Gastrocnemius medialis (tissue), 4 donors: ENCODE measurements at regions not wholly inside any gene's neighbourhood (a gene's known extent, or its start where the extent isn't known, plus 50 kb on each side); places are given as distances from the start of the nearest gene placed in this dataset.

Experiments
- ATAC-seq, 2 donors: fragments of 150-250 bp; one replicate each; pipeline ENCODE4 v1.9.1; 2016
- DNase-seq, 2 donors: peaks; one replicate each; pipeline ENCODE4 v3.0.0-alpha.2; 2019
- H3K27ac ChIP-seq, 4 donors: fragments of 200-600 bp; sonication (generic); 1 replicate in 1 of 4; 2 replicates in 3 of 4; pipeline ENCODE4 v1.5.1; 2016 to 2018; ENCODE audit warnings: mild to moderate bottlenecking in 2 of 4, moderate library complexity in 1 of 4
- H3K27me3 ChIP-seq, 3 donors: fragments of 200-600 bp; sonication (generic) in 2 of 3; 1 replicate in 1 of 3; 2 replicates in 2 of 3; pipeline versions ENCODE4 v1.5.1 to v1.6.0; 2016 to 2019; ENCODE audit warnings: mild to moderate bottlenecking in 1 of 3, moderate library complexity in 1 of 3
- H3K36me3 ChIP-seq, 2 donors: fragments of 200-600 bp; sonication (generic) in 1 of 2; one replicate each; pipeline ENCODE4 v1.5.1; 2017 to 2018
- H3K4me1 ChIP-seq, 2 donors: fragments of 200-600 bp; sonication (generic) in 1 of 2; one replicate each; pipeline ENCODE4 v1.5.1; 2016 to 2017; ENCODE audit warnings: mild to moderate bottlenecking in 2 of 2
- H3K4me3 ChIP-seq, 4 donors: fragments of 200-600 bp; sonication (generic) in 3 of 4; 1 replicate in 1 of 4; 2 replicates in 3 of 4; pipeline ENCODE4 v1.5.1; 2016 to 2019; ENCODE audit warnings: mild to moderate bottlenecking in 2 of 4
- H3K9me3 ChIP-seq, 3 donors: fragments of 200-600 bp; sonication (generic) in 2 of 3; 1 replicate in 1 of 3; 2 replicates in 2 of 3; pipeline ENCODE4 v1.5.1; 2016 to 2019
- CTCF ChIP-seq, 5 experiments: fragments of 450-650 bp in 3 of 5; fragments of 200-600 bp in 2 of 5; sonication (generic) in 2 of 5; IDR thresholded peaks in 4 of 5; conservative IDR thresholded peaks in 1 of 5; 1 replicate in 4 of 5; 2 replicates in 1 of 5; pipeline ENCODE4 v1.5.1; 2016 to 2019; ENCODE audit warnings: antibody characterized with exemption in 5 of 5, mild to moderate bottlenecking in 3 of 5, moderate library complexity in 3 of 5
- POLR2A ChIP-seq, 2 donors: fragments of 450-650 bp; IDR thresholded peaks; one replicate each; pipeline ENCODE4 v1.6.1; 2017; ENCODE audit warnings: antibody characterized with exemption in 2 of 2, mild to moderate bottlenecking in 2 of 2, moderate library complexity in 2 of 2
- in situ Hi-C, 4 donors: fragments of 200-750 bp; cut with MboI; loops; one replicate each; pipeline versions ENCODE4 v1.15.0 to v1.8.0; 2017; ENCODE audit warnings: low sequenced_read_pairs in 4 of 4
- intact Hi-C: fragments of 100-400 bp; cut with DNase I; formaldehyde crosslinking; loops from one replicate; pipeline ENCODE4 v1.15.1; 2023; ENCODE audit warnings: low total_unique reads

GRCh38 chr18:10349561-10349960 lies 104.9 kb upstream of the APCDD1 start:
- TF ChIP-seq POLR2A (IDR thresholded peaks at IDR 0.05) (no peak), CTCF (IDR thresholded peaks at IDR 0.05 in 4 of 5, conservative IDR thresholded peaks at IDR 0.05 in 1 of 5) (no peak)
- in situ Hi-C loops (no loop called here), intact Hi-C loops (no loop called here)
- Histone ChIP-seq H3K4me3 (no peak overlapping the region), H3K9me3 (no peaks in the 10 kb centered on the region), H3K27me3 (no peaks in the 10 kb centered on the region), H3K36me3 (no peaks in the 10 kb centered on the region), H3K27ac (no peak overlapping the region), H3K4me1 (no peaks in the 10 kb centered on the region)
- ATAC-seq (no peak), DNase-seq (no peak)

GRCh38 chr18:10350661-10351060 lies 103.8 kb upstream of the APCDD1 start:
- no peaks in the 10 kb centered on the region for H3K36me3 ChIP-seq
- no peaks in the 10 kb centered on the region for H3K27me3 ChIP-seq
- in situ Hi-C loops (no loop called here), intact Hi-C loops (no loop called here)
- no peak overlapping the region for H3K27ac ChIP-seq
- DNase-seq (no peak), ATAC-seq (no peak)
- TF ChIP-seq CTCF (IDR thresholded peaks at IDR 0.05 in 4 of 5, conservative IDR thresholded peaks at IDR 0.05 in 1 of 5) (no peak), POLR2A (IDR thresholded peaks at IDR 0.05) (no peak)
- no peaks in the 10 kb centered on the region for H3K4me1 ChIP-seq
- no peak overlapping the region for H3K4me3 ChIP-seq
- no peaks in the 10 kb centered on the region for H3K9me3 ChIP-seq

- no peak for ATAC-seq
- Histone ChIP-seq H3K27me3 (no peaks in the 10 kb centered on the region), H3K4me1 (no peaks in the 10 kb centered on the region), H3K4me3 (no peak overlapping the region), H3K36me3 (no peaks in the 10 kb centered on the region), H3K27ac (no peak overlapping the region), H3K9me3 (no peaks in the 10 kb centered on the region)
- in situ Hi-C loops, result no loop called here
- TF ChIP-seq POLR2A (IDR thresholded peaks at IDR 0.05) (no peak), CTCF (IDR thresholded peaks at IDR 0.05 in 4 of 5, conservative IDR thresholded peaks at IDR 0.05 in 1 of 5) (no peak)
- intact Hi-C loops, result no loop called here
- no peak for DNase-seq
Observed at GRCh38 chr18:10351219-10351818, 103.1 kb upstream of the APCDD1 start.

- H3K27ac ChIP-seq, result no peak overlapping the region
- in situ Hi-C loops, result no loop called here
Observed at GRCh38 chr18:10351858-10352257, 102.6 kb upstream of the APCDD1 start.

More at GRCh38 chr18:10351858-10352257, 102.6 kb upstream of the APCDD1 start:
- Histone ChIP-seq H3K9me3 (no peaks in the 10 kb centered on the region), H3K36me3 (no peaks in the 10 kb centered on the region), H3K27me3 (no peaks in the 10 kb centered on the region), H3K4me1 (no peaks in the 10 kb centered on the region), H3K4me3 (no peak overlapping the region)
- intact Hi-C loops, result no loop called here
- no peak for ATAC-seq
- TF ChIP-seq POLR2A (IDR thresholded peaks at IDR 0.05), result no peak
- no peak for TF ChIP-seq CTCF (IDR thresholded peaks at IDR 0.05 in 4 of 5, conservative IDR thresholded peaks at IDR 0.05 in 1 of 5)
- DNase-seq, result no peak
